Sciatic nerve (tissue), 2 donors: ENCODE measurements at regions not wholly inside any gene's neighbourhood (a gene's known extent, or its start where the extent isn't known, plus 50 kb on each side); places are given as distances from the start of the nearest gene placed in this dataset.

Experiments used
- ATAC-seq: fragments of 200-7000 bp; cut with Tn5 transposase; one replicate; pipeline ENCODE4 v1.9.1; 2020; ENCODE audit warnings: mild to moderate bottlenecking, moderate library complexity
- DNase-seq: peaks from one replicate; pipeline ENCODE4 v3.0.0-alpha.2; 2020; ENCODE audit warnings: low spot score
- intact Hi-C: fragments of 100-400 bp; cut with DNase I; formaldehyde crosslinking; loops from one replicate; pipeline ENCODE4 v1.14.2; 2022
- donor health status: DM: no; HTN: no; CAD: no.
- donor health status: DM: no; HTN: no; CAD: no.

DNA sequence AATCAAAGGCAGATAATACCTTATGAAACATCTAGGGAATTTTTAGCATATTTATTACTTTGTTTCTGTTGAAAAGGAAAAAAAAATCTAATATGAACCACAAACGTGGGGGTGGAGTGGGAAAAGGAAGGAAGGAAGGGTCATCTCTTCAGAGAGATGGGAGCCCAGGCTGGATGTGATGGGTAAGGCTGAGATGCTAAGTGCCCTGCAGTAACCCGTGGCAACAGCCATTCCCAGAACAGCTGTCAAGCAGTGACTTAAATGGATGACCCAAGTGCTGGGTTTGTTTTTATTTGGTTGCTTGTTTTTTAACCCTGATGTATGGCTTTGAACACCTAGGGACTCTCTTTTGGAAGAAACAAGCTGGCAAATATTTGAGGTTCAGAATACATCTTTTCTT lies 50.7 kb upstream of the KLF7 start:
- no peak for ATAC-seq
- intact Hi-C loops: no loop called here
- no peak for DNase-seq

DNA sequence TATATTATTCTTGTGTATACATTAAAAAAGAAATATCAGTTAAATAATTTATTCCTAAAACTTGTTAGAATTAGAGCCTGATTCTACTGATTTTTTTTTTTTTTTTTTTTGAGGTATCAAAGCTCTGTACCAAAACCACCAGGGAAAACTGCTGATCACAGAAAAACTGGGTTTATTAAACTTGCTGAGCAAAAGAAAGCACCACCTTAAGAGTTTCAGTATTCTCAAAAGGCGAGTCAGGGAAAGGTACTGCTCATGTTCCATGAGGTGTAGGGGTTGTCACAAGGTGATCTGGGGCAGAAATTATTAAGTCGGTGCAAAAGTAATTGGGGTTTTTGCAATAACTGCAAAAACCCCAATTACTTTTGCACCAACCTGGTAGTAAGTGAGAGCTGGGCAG lies 51.7 kb upstream of the KLF7 start:
- intact Hi-C loops: no loop called here
- ATAC-seq: no peak
- no peak for DNase-seq

DNA sequence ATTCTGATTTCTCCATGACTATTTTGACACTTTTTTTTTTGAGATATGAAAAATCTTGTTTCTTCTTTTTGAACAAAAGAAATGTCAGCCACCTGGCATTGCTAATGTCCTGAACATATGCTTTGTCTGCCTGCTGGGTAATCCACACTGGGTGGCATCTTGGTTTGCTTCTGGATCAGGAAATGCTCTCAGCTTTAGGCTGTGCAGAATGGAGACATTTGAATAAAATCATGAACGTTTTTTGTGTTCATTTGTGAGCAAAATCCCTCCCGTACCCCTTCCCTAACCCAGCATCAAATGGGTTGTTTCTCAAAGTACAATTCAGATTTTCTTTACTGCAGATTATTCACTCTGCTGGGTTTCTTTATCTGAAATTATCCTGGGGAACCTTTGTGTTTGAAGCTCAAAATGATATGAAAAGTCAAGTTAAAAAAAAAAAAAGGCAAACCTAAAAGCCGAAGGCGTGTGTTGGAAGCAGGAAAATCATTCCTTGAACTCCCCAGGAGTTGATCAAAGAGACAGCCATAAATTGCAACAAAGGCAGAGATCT lies 53.4 kb upstream of the KLF7 start:
- ATAC-seq: no peak
- DNase-seq: no peak
- intact Hi-C loops: no loop called here

GRCh38 chr2:207219676-207220501 lies 54.1 kb upstream of the KLF7 start:
- intact Hi-C loops: no loop called here
- ATAC-seq (no peak), DNase-seq (no peak)

DNA sequence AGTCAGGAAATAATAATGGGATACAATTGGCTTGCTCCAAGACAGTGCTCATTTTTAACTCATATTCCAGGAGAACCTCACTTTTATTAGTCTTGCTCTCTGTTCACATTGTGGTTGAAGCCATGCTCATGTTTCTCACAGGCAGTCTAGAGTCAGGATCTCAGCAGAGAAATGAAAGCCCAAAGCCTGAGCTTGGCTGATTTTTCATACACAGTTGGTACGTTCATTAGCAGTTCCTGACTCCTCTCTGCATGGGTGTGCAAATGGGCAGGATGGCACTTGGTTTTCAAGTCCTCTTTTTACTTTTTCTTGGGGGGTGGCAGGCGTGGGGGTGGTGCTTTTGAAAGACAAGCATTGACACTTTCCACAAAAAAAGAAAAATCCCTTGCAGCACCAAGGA lies 56.0 kb upstream of the KLF7 start:
- ATAC-seq: no peak
- DNase-seq: no peak
- intact Hi-C loops: no loop called here

DNA sequence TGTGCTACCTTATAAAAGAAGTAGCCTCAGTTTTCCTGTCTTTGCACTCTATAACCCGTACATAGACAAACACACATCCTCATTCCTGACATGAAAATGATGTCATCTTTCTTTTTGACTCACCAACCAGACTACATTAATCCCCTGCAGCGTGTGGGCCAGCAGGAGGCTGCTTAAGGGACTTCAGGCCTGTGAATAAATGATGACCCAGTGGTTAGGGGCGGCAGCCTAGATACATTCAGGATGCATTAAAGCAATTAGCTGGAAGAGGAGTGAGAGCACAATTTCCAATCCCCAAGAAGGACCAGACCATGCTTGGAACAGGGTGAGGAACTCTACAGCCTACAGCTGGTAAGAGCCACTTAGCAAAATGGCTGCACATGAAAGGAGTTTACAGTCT lies 57.3 kb upstream of the KLF7 start:
- ATAC-seq (no peak), DNase-seq (no peak)
- intact Hi-C loops: no loop called here

GRCh38 chr2:207224381-207224780 lies 58.6 kb upstream of the KLF7 start:
- intact Hi-C loops: no loop called here
- no peak for DNase-seq
- ATAC-seq: no peak

DNA sequence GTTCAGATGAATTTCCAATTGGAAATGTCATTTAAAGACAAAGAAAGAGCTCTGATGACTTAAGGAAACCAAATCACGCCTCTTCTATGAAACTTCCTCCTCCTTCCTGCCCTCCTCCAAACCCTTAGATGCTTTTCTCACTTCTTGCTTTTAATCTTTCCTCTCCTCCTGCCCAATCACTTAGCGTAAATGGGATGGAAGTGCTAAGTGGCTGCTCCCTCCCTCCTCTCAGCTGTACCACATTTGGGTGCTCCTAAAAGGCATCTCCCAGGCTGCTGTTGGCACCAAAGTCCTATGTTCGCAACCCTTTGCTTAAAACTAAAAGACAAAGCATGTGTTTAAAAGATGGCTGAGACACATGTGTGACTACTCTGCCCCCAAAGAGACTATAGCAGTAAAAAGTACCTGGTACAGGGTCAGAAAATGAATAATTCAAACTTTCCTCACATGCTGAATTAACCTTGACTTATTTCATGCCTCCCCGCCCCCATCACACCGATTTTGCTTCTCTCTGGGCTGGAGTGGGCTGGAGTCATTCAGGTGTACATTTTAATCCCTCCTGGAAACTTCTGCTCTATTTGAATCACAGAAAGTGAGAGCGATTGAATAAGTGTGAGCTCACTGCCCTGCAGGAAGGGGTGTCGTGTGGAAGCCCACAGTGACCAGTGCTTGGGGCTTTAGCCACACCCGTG lies 59.2 kb upstream of the KLF7 start:
- DNase-seq (no peak), ATAC-seq (no peak)
- intact Hi-C loops: no loop called here

- no peak for ATAC-seq
- DNase-seq: no peak
- intact Hi-C loops: no loop called here
Measured at GRCh38 chr2:207225773-207226172, 60.0 kb upstream of the KLF7 start.

GRCh38 chr2:207226243-207226642 lies 60.5 kb upstream of the KLF7 start:
- ATAC-seq (no peak), DNase-seq (no peak)
- intact Hi-C loops: no loop called here

GRCh38 chr2:207226671-207227061 lies 60.9 kb upstream of the KLF7 start:
- ATAC-seq: no peak
- intact Hi-C loops: no loop called here
- DNase-seq: no peak

GRCh38 chr2:207227062-207227748 lies 61.5 kb upstream of the KLF7 start:
- intact Hi-C loops: no loop called here
- ATAC-seq (peak; percentile 71), DNase-seq (no peak)

GRCh38 chr2:207227749-207228145 lies 62.0 kb upstream of the KLF7 start:
- intact Hi-C loops: no loop called here
- no peak for ATAC-seq
- DNase-seq: no peak

DNA sequence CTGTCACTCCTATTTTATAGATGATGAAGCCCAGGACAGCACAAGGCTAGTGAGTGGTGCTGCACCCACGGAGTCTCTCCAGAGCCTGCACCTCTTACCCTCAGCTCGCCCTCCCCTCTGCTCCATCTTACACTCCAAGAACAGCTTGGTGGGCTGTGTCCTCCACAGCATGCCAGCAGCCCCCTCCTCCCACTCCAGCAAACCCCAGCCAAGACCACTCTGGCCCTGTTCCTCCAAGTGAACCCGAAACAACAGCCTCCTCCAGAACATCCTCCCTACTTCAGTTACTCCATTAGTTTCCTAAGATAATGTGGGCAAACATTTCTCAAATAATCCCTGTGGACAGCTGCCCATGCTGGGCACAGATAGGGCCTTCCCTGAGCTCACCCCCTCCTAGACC lies 62.7 kb upstream of the KLF7 start:
- intact Hi-C loops: no loop called here
- DNase-seq (no peak), ATAC-seq (no peak)

- no peak for DNase-seq
- ATAC-seq: no peak
- intact Hi-C loops: no loop called here
Measured at GRCh38 chr2:207229161-207229560, 63.4 kb upstream of the KLF7 start.

GRCh38 chr2:207230261-207231105 lies 64.7 kb upstream of the KLF7 start:
- no peak for DNase-seq
- no peak for ATAC-seq
- intact Hi-C loops: no loop called here

GRCh38 chr2:207231106-207231865 lies 65.5 kb upstream of the KLF7 start:
- ATAC-seq: no peak
- DNase-seq: no peak
- intact Hi-C loops: no loop called here

DNA sequence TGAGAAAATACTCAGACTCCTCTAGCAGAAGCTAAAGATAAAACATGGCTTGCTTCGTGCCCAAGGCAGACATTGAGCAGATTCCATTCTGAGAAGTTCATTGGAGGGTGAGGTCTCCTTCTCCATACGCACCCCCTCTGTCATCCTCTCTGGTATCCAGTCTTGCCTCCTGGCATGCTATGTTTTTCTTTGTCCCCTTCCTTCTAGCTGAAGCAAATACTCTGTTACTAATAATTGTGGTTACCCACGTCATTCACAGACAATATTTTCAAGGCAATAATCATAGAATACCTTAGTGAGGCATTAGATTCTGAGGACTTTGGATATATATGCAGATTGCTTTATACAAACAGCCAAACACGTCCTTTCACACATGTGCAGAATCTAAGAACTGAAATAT lies 66.2 kb upstream of the KLF7 start:
- DNase-seq: no peak
- no peak for ATAC-seq
- intact Hi-C loops: no loop called here
